ENCODE measurements at regions not wholly inside any gene's neighbourhood (a gene's known extent, or its start where the extent isn't known, plus 50 kb on each side); places are given as distances from the start of the nearest gene placed in this dataset.

GRCh38 chr18:75681538-75682115 lies 254.1 kb upstream of the SMIM21 start:
- intact Hi-C loops (cut with DNase I, micrococcal nuclease): no loop called here
- ATAC-seq (no peak), DNase-seq (no peak)
- TF ChIP-seq CTCF (IDR thresholded peaks at IDR 0.05): no peak
- H3K9me3 ChIP-seq: no peaks in the 10 kb centered on the region
- H3K4me1 ChIP-seq (ENCODE audit: low read depth): no peaks in the 10 kb centered on the region
- no peaks in the 10 kb centered on the region for H3K36me3 ChIP-seq (ENCODE audit: low read depth)
- no peak overlapping the region for H3K4me3 ChIP-seq

GRCh38 chr18:75679331-75679730 lies 251.8 kb upstream of the SMIM21 start:
- ATAC-seq (no peak), DNase-seq (no peak)
- no peak for TF ChIP-seq CTCF (IDR thresholded peaks at IDR 0.05)
- no peaks in the 10 kb centered on the region for H3K36me3 ChIP-seq (ENCODE audit: low read depth)
- H3K9me3 ChIP-seq: no peaks in the 10 kb centered on the region
- H3K4me1 ChIP-seq (ENCODE audit: low read depth): no peaks in the 10 kb centered on the region
- H3K4me3 ChIP-seq: no peak overlapping the region
- intact Hi-C loops (cut with DNase I, micrococcal nuclease): no loop called here

- H3K9me3 ChIP-seq: no peaks in the 10 kb centered on the region
- H3K4me3 ChIP-seq: no peak overlapping the region
- ATAC-seq (no peak), DNase-seq (no peak)
- no peaks in the 10 kb centered on the region for H3K4me1 ChIP-seq (ENCODE audit: low read depth)
- TF ChIP-seq CTCF (IDR thresholded peaks at IDR 0.05): no peak
- H3K36me3 ChIP-seq (ENCODE audit: low read depth): no peaks in the 10 kb centered on the region
- intact Hi-C loops (cut with DNase I, micrococcal nuclease): no loop called here
Measured at GRCh38 chr18:75678627-75679026, 251.1 kb upstream of the SMIM21 start.

GRCh38 chr18:75677696-75678455 lies 250.4 kb upstream of the SMIM21 start:
- no peak for TF ChIP-seq CTCF (IDR thresholded peaks at IDR 0.05)
- Histone ChIP-seq H3K4me3 (no peak overlapping the region), H3K36me3 (ENCODE audit: low read depth) (no peaks in the 10 kb centered on the region), H3K4me1 (ENCODE audit: low read depth) (no peaks in the 10 kb centered on the region), H3K9me3 (no peaks in the 10 kb centered on the region)
- intact Hi-C loops (cut with DNase I, micrococcal nuclease): no loop called here
- ATAC-seq: no peak
- DNase-seq: no peak

GRCh38 chr18:75660932-75661331 lies 233.4 kb upstream of the SMIM21 start:
- no peaks in the 10 kb centered on the region for H3K9me3 ChIP-seq
- intact Hi-C loops (cut with DNase I, micrococcal nuclease): no loop called here
- no peak overlapping the region for H3K4me3 ChIP-seq
- ATAC-seq: no peak
- no peak for TF ChIP-seq CTCF (IDR thresholded peaks at IDR 0.05)
- H3K4me1 ChIP-seq (ENCODE audit: low read depth): no peaks in the 10 kb centered on the region
- no peaks in the 10 kb centered on the region for H3K36me3 ChIP-seq (ENCODE audit: low read depth)
- DNase-seq: no peak
